GM04504 (cell line): ENCODE measurements at regions not wholly inside any gene's neighbourhood (a gene's known extent, or its start where the extent isn't known, plus 50 kb on each side); places are given as distances from the start of the nearest gene placed in this dataset.
"Not testable (repeated sequence)": the region's sequence is repeated elsewhere in the genome, so short reads cannot be mapped to it uniquely, and the experiment has no call there.

Source experiments
- DNase-seq: peaks from one replicate; pipeline ENCODE4 v3.0.0-alpha.2; 2012; ENCODE audit warnings: low read depth

- no peak for DNase-seq
Measured at GRCh38 chr1:243996223-243996622, 54.9 kb upstream of the ZBTB18 start.

- DNase-seq: no peak
Measured at GRCh38 chr1:243991650-243992049, 59.4 kb upstream of the ZBTB18 start.

- no peak for DNase-seq
Measured at GRCh38 chr1:243984788-243985187, 66.3 kb upstream of the ZBTB18 start.

DNA sequence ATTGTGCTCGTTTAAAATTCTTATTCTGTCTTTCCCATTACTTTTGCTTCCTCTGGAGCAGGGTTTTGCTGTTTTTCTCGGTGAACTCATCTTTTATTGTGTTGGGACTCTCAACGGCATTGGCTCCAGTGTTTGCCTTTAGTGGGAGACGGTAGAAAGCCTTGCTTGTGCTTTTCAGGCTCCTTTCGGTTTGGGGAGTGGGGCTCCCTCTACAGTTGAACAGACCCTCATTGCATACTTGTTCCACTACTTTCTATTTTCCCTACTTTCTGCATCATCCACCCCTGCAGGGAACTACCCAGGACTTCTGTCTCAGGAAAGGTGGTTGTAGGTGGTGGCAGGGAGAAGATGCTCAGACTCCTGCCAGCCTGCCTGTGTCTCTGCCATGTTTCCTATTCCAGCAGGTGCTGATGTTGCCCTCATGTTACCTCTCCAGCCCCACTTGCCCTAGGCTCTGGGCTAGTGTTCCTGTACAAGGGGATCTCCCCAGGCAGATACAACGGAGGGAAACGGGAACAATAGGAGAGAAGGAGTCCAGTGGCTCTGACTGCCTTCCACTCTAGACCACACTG lies 68.5 kb upstream of the ZBTB18 start:
- no peak for DNase-seq

DNA sequence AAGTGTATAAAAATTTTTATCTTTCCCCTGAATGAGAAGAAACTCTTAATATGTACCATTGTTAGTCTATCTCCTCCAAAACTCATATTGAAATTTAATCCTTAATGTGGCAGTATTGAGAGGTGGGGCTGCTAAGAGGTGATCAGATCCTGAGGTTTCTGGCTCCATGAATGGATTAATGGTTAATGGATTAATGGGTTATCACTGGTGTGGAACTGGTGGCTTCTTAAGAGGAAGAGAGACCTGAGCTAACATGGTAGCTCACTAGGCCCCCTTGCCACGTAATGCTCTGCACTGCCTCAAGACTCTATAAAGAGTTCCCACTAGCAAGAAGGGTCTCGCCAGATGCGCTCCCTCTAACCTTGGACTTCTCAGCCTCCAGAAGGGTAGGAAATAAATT lies 70.6 kb upstream of the ZBTB18 start:
- DNase-seq: no peak

- no peak for DNase-seq
Measured at GRCh38 chr1:243980071-243980470, 71.0 kb upstream of the ZBTB18 start.

GRCh38 chr1:243979396-243979795 lies 71.7 kb upstream of the ZBTB18 start:
- no peak for DNase-seq

DNA sequence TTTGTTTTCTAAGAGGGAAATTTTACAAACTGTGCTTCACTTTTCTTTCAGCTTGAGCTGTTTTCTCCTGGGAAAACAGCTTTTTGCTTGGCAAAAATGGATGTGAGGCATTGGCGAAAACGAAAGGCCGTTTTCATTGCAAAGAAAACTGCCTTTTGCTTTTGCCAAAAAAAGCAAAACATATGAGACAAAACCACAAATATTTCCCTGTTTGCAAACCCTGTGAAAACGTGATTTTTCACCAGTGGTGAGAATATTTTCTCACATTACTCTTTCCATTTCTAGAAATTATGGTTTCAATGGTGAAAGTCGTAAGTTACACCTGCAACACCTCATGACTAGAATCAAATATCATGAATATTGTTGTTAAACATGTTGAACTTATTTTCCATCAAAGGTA lies 74.0 kb upstream of the ZBTB18 start:
- DNase-seq: no peak

GRCh38 chr1:243974451-243975292 lies 76.4 kb upstream of the ZBTB18 start:
- DNase-seq: no peak

DNA sequence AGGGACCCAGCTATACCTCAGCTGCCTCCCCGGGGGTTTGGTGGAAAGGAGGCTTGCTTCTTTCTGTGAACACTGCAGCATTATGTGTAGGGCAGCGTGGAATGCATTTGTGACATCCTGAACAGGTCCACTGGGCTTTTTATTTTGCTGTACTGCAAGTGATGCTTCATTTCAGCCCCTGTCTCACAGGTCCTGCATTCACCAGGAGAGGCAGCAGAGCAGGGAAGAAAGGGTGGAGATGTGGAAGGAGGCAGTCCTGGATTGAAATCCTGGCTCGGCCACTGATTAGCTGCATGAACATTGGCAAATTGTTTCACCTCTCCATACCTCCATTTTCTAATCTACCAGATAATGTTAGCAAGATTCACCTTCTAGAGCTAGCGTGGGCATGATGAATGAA lies 77.9 kb upstream of the ZBTB18 start:
- DNase-seq: no peak

DNA sequence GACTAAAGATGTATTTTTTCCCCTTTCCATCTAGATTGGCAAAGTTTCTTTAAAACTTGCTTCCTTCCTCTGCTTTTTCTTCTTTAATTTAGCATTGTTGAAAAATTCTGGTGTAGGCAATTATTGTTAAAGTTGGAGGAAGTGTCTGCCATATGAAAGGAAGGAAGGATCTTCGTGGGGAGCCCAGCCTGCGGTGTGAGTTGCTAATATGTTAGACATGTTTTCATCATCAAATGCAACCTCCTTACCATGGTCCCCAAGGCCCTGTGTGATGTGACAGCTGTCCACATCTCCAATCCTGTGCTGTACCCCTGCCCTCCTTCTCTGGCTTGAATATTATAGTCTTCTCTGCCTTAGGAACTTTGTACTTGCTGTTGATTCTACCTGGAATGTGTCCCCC lies 81.0 kb upstream of the ZBTB18 start:
- DNase-seq: no peak

DNA sequence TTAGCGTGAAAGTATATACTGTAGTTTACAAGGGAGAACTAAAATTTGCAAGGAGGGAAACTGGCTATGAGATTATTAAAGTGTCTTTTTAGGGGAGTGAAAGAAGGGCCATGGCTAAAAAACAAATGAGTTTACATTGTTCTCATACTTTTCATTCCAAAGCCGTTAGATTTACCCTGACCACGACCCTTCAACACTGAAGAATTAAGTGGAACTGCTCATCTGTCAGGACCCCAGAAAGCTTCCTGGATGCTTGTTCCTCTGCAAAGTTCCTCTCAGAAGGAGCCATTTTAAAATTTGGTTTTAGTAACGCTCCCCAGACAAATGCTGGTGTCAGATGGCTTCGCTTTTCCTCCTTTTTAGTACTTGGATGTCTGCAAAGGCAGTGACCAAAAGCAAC lies 82.7 kb upstream of the ZBTB18 start:
- no peak for DNase-seq

DNA sequence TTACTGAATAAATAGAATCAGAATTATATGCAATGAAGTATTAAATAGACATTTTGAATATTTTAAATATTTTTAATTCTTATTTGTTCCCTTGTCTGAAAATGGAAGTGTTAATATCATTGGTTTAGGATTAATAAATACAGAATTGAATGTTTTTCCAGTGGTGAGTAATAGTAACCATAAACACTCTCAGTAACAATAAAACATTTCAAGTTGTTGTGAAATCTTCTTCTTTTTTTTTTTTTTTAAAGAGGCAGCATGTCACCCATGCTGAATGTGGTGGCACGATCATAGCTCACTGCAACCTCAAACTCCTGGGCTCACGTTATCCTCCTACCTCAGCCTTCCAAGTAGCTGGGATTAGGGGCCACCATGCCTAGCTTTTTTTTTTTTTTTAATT lies 86.2 kb upstream of the ZBTB18 start:
- no peak for DNase-seq

- DNase-seq: no peak
Measured at GRCh38 chr1:243963571-243963970, 87.5 kb upstream of the ZBTB18 start.

DNA sequence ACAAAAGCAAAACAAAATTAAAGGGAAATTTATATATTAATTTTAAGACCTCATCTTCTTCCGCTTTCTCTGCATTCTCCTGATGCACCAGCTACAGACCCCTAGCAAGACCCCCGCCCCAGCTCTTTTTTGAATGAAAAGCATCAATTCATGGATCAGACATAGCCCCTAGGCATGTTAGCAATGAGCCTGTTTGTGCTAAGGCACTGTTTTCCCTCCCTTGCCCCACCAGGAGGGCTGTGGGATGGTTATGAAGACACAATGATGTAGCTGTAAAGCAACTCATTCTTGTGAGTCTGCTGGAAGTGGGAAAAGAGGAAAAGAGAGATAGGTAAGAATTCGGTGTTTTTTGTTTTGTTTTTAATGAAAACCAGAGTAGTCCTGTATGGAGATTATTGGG lies 88.5 kb upstream of the ZBTB18 start:
- no peak for DNase-seq

DNA sequence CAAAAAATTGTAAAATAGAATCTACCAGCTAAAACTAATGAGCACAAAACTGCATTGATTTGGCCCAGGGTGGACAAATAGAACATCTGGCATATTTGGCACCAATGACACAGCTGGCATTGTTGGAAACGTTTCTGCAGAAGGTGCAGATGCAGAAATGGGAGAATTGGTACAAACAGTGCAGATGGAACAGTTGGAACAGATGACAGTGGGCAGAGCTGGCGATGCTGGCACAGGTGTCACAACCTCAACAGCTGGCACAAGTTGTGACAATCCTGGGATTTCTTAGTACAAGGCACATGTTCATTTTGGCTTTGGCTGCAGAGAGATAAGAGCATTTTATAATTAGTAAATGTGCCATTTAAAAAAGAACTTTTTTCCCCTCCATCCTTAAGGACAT lies 91.1 kb upstream of the ZBTB18 start:
- no peak for DNase-seq

- DNase-seq: no peak
Measured at GRCh38 chr1:243957141-243957540, 93.9 kb upstream of the ZBTB18 start.

GRCh38 chr1:243956450-243956849 lies 94.6 kb upstream of the ZBTB18 start:
- DNase-seq: no peak

DNA sequence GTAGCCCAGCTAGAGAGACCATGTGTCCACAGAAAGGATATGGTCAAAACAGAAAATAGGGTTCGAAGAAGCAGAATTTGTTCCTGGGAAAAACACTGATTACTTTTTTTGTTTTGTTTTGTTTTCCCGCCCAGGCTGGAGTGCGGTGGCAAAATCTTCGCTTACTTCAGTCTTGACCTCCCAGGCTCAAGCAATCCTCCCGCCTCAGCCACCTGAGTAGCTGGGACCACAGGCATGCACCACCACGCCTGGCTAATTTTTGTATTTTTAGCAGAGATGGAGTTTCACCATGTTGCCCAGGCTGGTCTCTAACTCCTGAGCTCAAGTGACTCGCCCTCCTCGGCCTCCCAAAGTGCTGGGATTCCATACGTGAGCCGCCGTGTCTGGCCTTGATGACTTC lies 99.9 kb upstream of the ZBTB18 start:
- not testable (repeated sequence) for DNase-seq

DNA sequence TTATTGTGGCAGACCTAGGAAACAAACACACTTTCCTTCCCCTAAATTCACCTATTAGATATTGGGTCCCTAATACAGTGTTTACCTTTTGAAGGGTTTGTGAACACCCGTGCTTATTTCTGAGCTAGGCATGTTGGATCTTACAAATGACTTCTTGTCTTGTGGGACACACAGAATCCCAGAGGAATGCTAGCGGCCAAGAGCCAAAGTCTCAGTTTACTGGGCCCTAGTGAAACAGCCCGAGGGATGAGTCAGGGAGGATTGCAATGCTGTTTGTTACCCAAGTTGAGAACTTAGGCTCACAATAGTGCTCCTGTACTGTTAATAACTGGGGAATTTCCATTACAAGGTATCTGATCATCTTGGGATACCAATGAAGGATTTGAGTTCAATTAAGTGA lies 100.1 kb upstream of the AKT3 start:
- peak; percentile 40 for DNase-seq

- no peak for DNase-seq
Measured at GRCh38 chr1:243946946-243947345, 96.9 kb upstream of the AKT3 start.

DNA sequence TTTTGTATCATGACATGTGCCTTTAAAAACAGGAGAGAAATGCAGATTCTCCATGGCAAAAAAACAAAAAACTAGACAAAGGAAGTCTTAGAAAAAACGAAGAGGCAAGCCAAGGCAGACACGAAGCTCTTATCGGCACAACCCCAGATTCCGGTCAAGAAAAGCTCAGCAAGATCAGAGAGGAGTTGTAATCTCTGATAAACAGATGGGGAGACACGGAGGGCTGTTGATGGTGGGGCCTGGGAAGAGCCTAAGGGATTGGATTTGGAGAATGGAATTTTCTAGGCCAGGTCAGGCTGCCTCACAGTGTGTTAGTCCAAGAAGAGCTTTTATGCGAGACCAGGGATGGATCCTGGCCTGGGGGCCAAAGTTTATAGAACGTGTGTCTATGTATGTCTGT lies 96.2 kb upstream of the AKT3 start:
- no peak for DNase-seq

GRCh38 chr1:243945727-243946126 lies 95.7 kb upstream of the AKT3 start:
- no peak for DNase-seq
